ENCODE measurements at regions not wholly inside any gene's neighbourhood (a gene's known extent, or its start where the extent isn't known, plus 50 kb on each side); places are given as distances from the start of the nearest gene placed in this dataset.

GRCh38 chr5:144788556-144788955 lies 617.9 kb downstream of the KCTD16 start:
- H3K9ac ChIP-seq (ENCODE audit: insufficient read depth in 1 of 2, low read depth in 2 of 2, low read length in 2 of 2): no peak overlapping the region
- ATAC-seq (no peak), FAIRE-seq (no peak), DNase-seq (ENCODE audit: extremely low read depth in 1 of 4, low spot score in 3 of 4) (no peak)
- CTCF ChIA-PET (ENCODE audit: low intra/inter-chr PET ratio): no interaction called here
- H3K9me3 ChIP-seq (replicated peaks; ENCODE audit: control insufficient read depth, insufficient read depth, low read depth, low read length): no peaks in the 10 kb centered on the region
- no peaks in the 10 kb centered on the region for H3K27me3 ChIP-seq (ENCODE audit: control insufficient read depth in 2 of 2, insufficient read depth in 2 of 2, low read length in 2 of 2)
- 0% methylated on average over 3 of the region's 3 CpGs for WGBS (ENCODE audit: insufficient coverage, low coverage, missing lambda C conversion rate)
- no peaks in the 10 kb centered on the region for H3K36me3 ChIP-seq (ENCODE audit: control insufficient read depth, insufficient read depth, low read length)
- POLR2A ChIA-PET: no interaction called here
- H2AFZ ChIP-seq (ENCODE audit: low read depth, low read length): no peak overlapping the region
- H3K27ac ChIP-seq (ENCODE audit: extremely low read depth, low read depth, low read length): no peak overlapping the region
- H3K4me2 ChIP-seq (ENCODE audit: insufficient read depth, low read length): no peak overlapping the region
- TF ChIP-seq L3MBTL2 (IDR thresholded peaks at IDR 0.05) (no peak), ZNF184 (CRISPR knock-in tag; IDR thresholded peaks at IDR 0.05) (no peak), EP300 (IDR thresholded peaks at IDR 0.05; ENCODE audit: low read length) (no peak), TBL1XR1 (IDR thresholded peaks at IDR 0.05; ENCODE audit: low read length in 2 of 2) (no peak), ZNF766 (CRISPR knock-in tag; conservative IDR thresholded peaks at IDR 0.05) (no peak), ZNF507 (tag; conservative IDR thresholded peaks at IDR 0.05) (no peak), ZKSCAN3 (CRISPR knock-in tag; IDR thresholded peaks at IDR 0.05) (no peak), IRF9 (tag; IDR thresholded peaks at IDR 0.05) (no peak), ZNF695 (CRISPR knock-in tag; IDR thresholded peaks at IDR 0.05) (no peak), CTBP1 (IDR thresholded peaks at IDR 0.05; ENCODE audit: borderline replicate concordance) (no peak), HOXB6 (CRISPR knock-in tag; IDR thresholded peaks at IDR 0.05; ENCODE audit: borderline replicate concordance) (no peak), FOXA1 (IDR thresholded peaks at IDR 0.05; ENCODE audit: borderline replicate concordance) (no peak), RBM39 (optimal IDR thresholded peaks at IDR 0.05; ENCODE audit: low read depth, low read length) (no peak)
- TF ChIP-seq, protein P1, sequence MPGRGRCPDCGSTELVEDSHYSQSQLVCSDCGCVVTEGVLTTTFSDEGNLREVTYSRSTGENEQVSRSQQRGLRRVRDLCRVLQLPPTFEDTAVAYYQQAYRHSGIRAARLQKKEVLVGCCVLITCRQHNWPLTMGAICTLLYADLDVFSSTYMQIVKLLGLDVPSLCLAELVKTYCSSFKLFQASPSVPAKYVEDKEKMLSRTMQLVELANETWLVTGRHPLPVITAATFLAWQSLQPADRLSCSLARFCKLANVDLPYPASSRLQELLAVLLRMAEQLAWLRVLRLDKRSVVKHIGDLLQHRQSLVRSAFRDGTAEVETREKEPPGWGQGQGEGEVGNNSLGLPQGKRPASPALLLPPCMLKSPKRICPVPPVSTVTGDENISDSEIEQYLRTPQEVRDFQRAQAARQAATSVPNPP (IDR thresholded peaks at IDR 0.05; ENCODE audit: borderline replicate concordance, insufficient read depth, insufficient read length): no peak
- no peaks in the 10 kb centered on the region for H3K79me2 ChIP-seq (ENCODE audit: control insufficient read depth, insufficient read depth, low read length)
- H3K9me1 ChIP-seq (ENCODE audit: control insufficient read depth, insufficient read depth, low read length): no peaks in the 10 kb centered on the region
- in situ Hi-C loops (cut with MboI): no loop called here
- intact Hi-C loops (cut with micrococcal nuclease): no loop called here
- H3K4me3 ChIP-seq: no peak overlapping the region
- H3K4me1 ChIP-seq (replicated peaks in 1 of 2; ENCODE audit: control insufficient read depth in 2 of 2, insufficient read depth in 2 of 2, low read length in 2 of 2): no peaks in the 10 kb centered on the region
- no peaks in the 10 kb centered on the region for H4K20me1 ChIP-seq (replicated peaks; ENCODE audit: control insufficient read depth, insufficient read depth, low read length)
- BruUV-seq (replicated peaks): no TSS peak

Data from K562 (cell line).